CD4-positive, CD25-positive, alpha-beta regulatory T cell (primary cell): ENCODE measurements at regions not wholly inside any gene's neighbourhood (a gene's known extent, or its start where the extent isn't known, plus 50 kb on each side); places are given as distances from the start of the nearest gene placed in this dataset.
A peak's percentile ranks its signal among the peaks of the same experiment; 100 is the strongest.

Source experiments
- ATAC-seq, 2 donors: fragments of 150-1000 bp; cut with Tn5 transposase; one replicate each; pipeline ENCODE4 v1.10.0; 2021; ENCODE audit warnings: low read depth in 2 of 2, moderate number of reproducible peaks in 2 of 2, moderate library complexity in 1 of 2
- DNase-seq, 3 donors: peaks; one replicate each; pipeline versions ENCODE4 v3.0.0 to v3.0.0-alpha.2; 2012 to 2022; ENCODE audit warnings: mixed read lengths in 1 of 3
- H3K27ac ChIP-seq: one replicate; pipeline ENCODE4 v1.7.0; 2013; ENCODE audit warnings: mild to moderate bottlenecking, low read length; ENCODE audit not compliant: insufficient read depth, poor library complexity, severe bottlenecking
- H3K27me3 ChIP-seq: one replicate; pipeline ENCODE4 v1.7.0; 2013; ENCODE audit warnings: low read length; ENCODE audit not compliant: control insufficient read depth, insufficient read depth
- H3K36me3 ChIP-seq: one replicate; pipeline ENCODE4 v1.7.0; 2013; ENCODE audit warnings: mild to moderate bottlenecking, low read length, moderate library complexity; ENCODE audit not compliant: control insufficient read depth, insufficient read depth
- H3K4me1 ChIP-seq: 2 replicates; pipeline ENCODE4 v1.7.0; 2013; ENCODE audit warnings: mild to moderate bottlenecking, low read length; ENCODE audit not compliant: insufficient read depth, control insufficient read depth, poor library complexity, severe bottlenecking
- H3K4me3 ChIP-seq: one replicate; pipeline ENCODE4 v1.7.0; 2013; ENCODE audit warnings: low read depth, mild to moderate bottlenecking, low read length, moderate library complexity
- H3K9me3 ChIP-seq, 2 experiments: 1 replicate in 1 of 2; 2 replicates in 1 of 2; pipeline ENCODE4 v1.7.0; 2013; ENCODE audit warnings: low read length in 2 of 2, mild to moderate bottlenecking in 1 of 2, moderate library complexity in 1 of 2; ENCODE audit not compliant: control insufficient read depth in 2 of 2
- H3K27ac Mint-ChIP-seq, 3 donors: one replicate each; pipeline ENCODE4 v1.8.0; 2020 to 2022; ENCODE audit warnings: mild to moderate bottlenecking in 3 of 3, mixed read lengths in 3 of 3, moderate library complexity in 2 of 3
- H3K27me3 Mint-ChIP-seq: one replicate; pipeline ENCODE4 v1.8.0; 2022; ENCODE audit warnings: mild to moderate bottlenecking, mixed read lengths
- H3K36me3 Mint-ChIP-seq: one replicate; pipeline ENCODE4 v1.8.0; 2020; ENCODE audit warnings: mixed read lengths
- H3K4me1 Mint-ChIP-seq, 4 donors: one replicate each; pipeline ENCODE4 v1.8.0; 2020 to 2022; ENCODE audit warnings: mixed read lengths in 4 of 4, mild to moderate bottlenecking in 1 of 4
- H3K4me3 Mint-ChIP-seq, 4 donors: one replicate each; pipeline ENCODE4 v1.8.0; 2020 to 2022; ENCODE audit warnings: mild to moderate bottlenecking in 4 of 4, mixed read lengths in 4 of 4, moderate library complexity in 3 of 4
- H3K9me3 Mint-ChIP-seq, 7 donors: one replicate each; pipeline ENCODE4 v1.8.0; 2020 to 2022; ENCODE audit warnings: mixed read lengths in 7 of 7, mild to moderate bottlenecking in 3 of 7, moderate library complexity in 2 of 7

DNA sequence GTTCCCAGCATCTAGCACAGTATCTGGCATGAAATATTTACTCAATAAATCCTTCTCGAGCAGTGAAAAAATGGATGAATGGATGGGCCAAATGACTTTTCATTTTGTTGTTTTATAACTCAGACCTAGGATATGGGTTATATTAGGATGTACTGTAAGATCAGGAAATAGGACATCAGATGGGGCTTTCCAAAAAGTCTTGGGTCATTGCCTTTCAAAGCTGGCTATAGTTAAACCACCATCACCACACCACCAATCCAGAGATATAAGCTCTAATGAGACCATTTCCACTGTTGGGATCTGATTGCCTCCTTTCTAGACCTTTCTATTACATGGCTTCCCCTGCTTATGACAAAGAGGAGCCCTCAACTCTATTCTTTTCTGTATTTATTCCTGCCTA, 525.0 kb upstream of the TCF4 start:
- no peak for DNase-seq
- Histone ChIP-seq H3K4me3 (no peak overlapping the region), H3K4me1 (no peaks in the 10 kb centered on the region), H3K9me3 (peaks cover 0 to 6% of the 10 kb centered on the region in 2 experiments), H3K27ac (no peak overlapping the region), H3K27me3 (no peaks in the 10 kb centered on the region), H3K36me3 (no peaks in the 10 kb centered on the region)
- H3K27ac Mint-ChIP-seq: no peak overlapping the region
- peaks cover 0 to 10% (median 3%) of the 10 kb centered on the region in 7 donors for H3K9me3 Mint-ChIP-seq
- no peak overlapping the region for H3K4me3 Mint-ChIP-seq
- H3K4me1 Mint-ChIP-seq: peaks cover 0 to 2% (median 0%) of the 10 kb centered on the region in 4 donors
- no peaks in the 10 kb centered on the region for H3K27me3 Mint-ChIP-seq
- ATAC-seq: no peak
- H3K36me3 Mint-ChIP-seq: no peaks in the 10 kb centered on the region

DNA sequence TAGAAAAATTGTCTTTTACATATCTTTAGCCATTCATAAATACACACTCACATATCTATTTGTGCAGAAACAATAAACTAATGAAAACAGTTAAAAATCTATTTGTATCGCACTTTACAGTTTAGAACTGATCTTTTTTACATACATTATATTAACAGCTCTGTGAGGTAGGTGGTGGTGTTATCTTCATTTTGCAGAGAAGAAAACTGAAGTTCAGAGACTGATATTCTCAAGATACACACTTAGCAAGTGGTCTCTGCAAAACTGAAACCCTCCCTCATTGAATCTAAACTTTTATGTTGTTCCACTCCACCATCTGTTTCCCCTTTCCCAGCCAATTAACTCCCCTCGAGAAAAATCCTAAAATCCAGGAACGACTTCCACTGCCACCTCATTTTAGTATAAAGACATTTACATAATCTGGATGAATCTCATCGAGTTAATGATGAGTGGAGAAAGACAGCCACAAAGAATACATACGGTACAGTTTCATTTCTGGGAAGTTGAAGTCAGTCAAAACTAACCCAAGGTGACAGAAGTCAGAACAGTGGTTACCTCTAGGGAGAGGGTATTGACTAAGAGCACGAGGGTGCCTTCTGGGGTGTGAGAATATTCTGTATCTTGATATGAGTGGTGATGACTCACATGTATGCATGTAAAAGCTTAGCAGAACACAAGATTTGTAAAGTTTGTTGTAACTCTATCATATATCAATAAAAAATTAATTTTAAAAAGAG, 524.2 kb upstream of the TCF4 start:
- Mint-ChIP-seq H3K4me3 (no peak overlapping the region), H3K4me1 (peaks cover 0 to 2% (median 0%) of the 10 kb centered on the region in 4 donors), H3K27me3 (peaks cover under 1% of the 10 kb centered on the region), H3K27ac (no peak overlapping the region), H3K36me3 (no peaks in the 10 kb centered on the region), H3K9me3 (peaks cover 0 to 10% (median 4%) of the 10 kb centered on the region in 7 donors)
- DNase-seq (peak in 1 of 3 donors; percentile 0), ATAC-seq (no peak)
- H3K27ac ChIP-seq: no peak overlapping the region
- no peaks in the 10 kb centered on the region for H3K36me3 ChIP-seq
- no peak overlapping the region for H3K4me3 ChIP-seq
- no peaks in the 10 kb centered on the region for H3K27me3 ChIP-seq
- peaks cover 0 to 6% of the 10 kb centered on the region in 2 experiments for H3K9me3 ChIP-seq
- no peaks in the 10 kb centered on the region for H3K4me1 ChIP-seq

DNA sequence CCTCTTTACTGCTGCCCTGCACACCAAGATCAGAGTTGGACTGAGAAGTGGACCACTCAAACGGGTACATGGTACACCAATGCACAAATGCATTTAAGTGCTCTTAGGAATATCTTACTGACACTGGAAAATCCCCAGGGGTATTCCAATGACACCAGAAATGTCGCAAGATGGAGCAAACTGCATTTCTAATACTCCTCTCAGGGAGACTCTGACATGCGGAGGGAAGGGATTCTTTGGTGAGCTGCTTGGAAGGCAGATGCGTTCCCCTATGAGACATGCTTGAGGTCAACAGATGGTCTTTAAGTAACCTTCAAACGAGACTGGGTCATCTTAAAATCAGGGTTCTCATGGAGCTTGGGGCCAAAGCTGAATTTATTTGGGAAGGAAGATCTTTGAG, 521.8 kb upstream of the TCF4 start:
- Mint-ChIP-seq H3K4me3 (no peak overlapping the region), H3K4me1 (peaks cover 0 to 2% (median 0%) of the 10 kb centered on the region in 4 donors), H3K27ac (no peak overlapping the region), H3K9me3 (peaks cover 0 to 18% (median 5%) of the 10 kb centered on the region in 7 donors), H3K27me3 (peaks cover 4% of the 10 kb centered on the region), H3K36me3 (no peaks in the 10 kb centered on the region)
- no peaks in the 10 kb centered on the region for H3K9me3 ChIP-seq
- H3K27ac ChIP-seq: no peak overlapping the region
- DNase-seq (no peak), ATAC-seq (no peak)
- no peak overlapping the region for H3K4me3 ChIP-seq
- no peaks in the 10 kb centered on the region for H3K36me3 ChIP-seq
- no peaks in the 10 kb centered on the region for H3K27me3 ChIP-seq
- H3K4me1 ChIP-seq: no peaks in the 10 kb centered on the region

DNA sequence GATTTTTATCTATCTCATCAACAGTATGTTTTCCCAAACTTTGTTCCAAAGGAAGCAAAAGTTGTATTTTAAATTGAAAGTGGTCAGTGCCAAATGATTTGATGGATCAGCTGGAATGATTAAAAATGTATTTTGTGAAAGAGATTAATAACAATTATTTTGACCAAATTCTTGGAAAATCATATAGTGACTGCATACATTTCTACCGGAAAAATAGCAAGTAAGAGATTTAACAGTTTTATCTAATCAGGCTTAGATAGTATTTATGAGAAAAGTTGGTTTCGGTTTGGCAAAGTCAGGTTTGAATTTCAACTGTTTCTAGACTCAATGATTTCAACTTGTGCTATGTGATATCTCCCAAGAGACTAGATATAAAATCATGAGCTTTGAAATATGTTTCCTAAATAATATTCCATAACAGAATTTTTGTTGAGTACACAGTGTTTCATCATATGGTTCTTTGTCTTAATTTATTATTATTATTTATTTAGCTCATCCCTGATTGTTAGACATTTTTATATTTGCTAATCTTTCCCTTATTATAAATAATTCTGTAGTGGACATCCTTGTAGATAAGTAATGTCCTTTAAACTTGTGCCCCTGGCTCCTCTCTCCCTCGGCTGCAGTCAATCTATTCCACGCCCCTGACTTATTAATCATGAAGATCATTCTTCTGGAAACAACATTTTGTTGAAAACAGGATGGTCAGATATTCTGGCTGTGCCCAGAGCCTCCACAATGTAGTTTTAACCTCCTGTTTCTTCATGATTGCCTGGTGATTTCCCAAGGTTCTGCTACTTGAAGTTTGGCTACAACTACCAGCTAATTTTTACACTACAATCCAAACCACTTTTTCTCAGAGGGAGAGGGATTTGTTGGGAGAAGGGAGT, 520.7 kb upstream of the TCF4 start:
- DNase-seq: no peak
- H3K9me3 Mint-ChIP-seq: peaks cover 0 to 26% (median 9%) of the 10 kb centered on the region in 7 donors
- peaks cover 0 to 2% (median 0%) of the 10 kb centered on the region in 4 donors for H3K4me1 Mint-ChIP-seq
- no peaks in the 10 kb centered on the region for H3K36me3 Mint-ChIP-seq
- H3K4me1 ChIP-seq: no peaks in the 10 kb centered on the region
- H3K4me3 Mint-ChIP-seq: no peak overlapping the region
- no peak overlapping the region for H3K4me3 ChIP-seq
- H3K9me3 ChIP-seq: no peaks in the 10 kb centered on the region
- H3K27me3 Mint-ChIP-seq: peaks cover 4% of the 10 kb centered on the region
- H3K36me3 ChIP-seq: no peaks in the 10 kb centered on the region
- no peak for ATAC-seq
- no peak overlapping the region for H3K27ac Mint-ChIP-seq
- H3K27ac ChIP-seq: no peak overlapping the region
- no peaks in the 10 kb centered on the region for H3K27me3 ChIP-seq

DNA sequence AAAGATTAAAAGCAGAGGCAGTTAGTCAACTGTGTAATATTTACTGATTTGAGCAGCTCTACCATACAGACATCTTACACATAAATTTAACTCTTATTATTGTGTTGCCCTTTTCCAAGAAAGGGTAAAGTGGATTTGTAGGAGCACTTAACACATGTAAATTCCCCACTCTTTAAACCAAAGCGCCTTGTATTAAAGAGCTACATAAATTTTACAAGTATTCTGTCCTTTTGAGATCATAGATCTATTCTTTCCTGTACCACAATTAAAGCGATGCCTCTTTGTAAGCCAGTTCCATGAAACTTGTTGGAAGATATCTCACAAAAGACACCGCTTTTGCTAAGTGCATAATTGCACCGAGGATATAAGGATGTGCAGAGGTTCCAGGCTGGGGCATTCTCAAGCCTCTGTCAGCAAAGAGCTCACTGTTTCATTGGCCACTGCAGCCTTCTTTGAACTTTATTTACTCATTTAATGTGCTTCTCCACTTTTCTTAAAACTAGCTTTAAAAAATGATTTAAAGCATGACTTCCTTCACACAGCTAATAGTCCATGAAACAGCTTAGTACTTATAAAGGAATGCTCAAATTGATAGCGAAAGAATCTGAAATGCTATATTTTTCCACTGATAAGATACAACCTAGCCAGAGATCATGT, 520.0 kb upstream of the TCF4 start:
- Mint-ChIP-seq H3K27me3 (peaks cover 4% of the 10 kb centered on the region), H3K27ac (no peak overlapping the region), H3K36me3 (no peaks in the 10 kb centered on the region), H3K4me3 (no peak overlapping the region), H3K9me3 (peaks cover 2 to 27% (median 7%) of the 10 kb centered on the region in 7 donors), H3K4me1 (peaks cover 0 to 2% (median 0%) of the 10 kb centered on the region in 4 donors)
- ATAC-seq (no peak), DNase-seq (no peak)
- Histone ChIP-seq H3K9me3 (no peaks in the 10 kb centered on the region), H3K27ac (no peak overlapping the region), H3K4me1 (no peaks in the 10 kb centered on the region), H3K36me3 (no peaks in the 10 kb centered on the region), H3K4me3 (no peak overlapping the region), H3K27me3 (no peaks in the 10 kb centered on the region)

DNA sequence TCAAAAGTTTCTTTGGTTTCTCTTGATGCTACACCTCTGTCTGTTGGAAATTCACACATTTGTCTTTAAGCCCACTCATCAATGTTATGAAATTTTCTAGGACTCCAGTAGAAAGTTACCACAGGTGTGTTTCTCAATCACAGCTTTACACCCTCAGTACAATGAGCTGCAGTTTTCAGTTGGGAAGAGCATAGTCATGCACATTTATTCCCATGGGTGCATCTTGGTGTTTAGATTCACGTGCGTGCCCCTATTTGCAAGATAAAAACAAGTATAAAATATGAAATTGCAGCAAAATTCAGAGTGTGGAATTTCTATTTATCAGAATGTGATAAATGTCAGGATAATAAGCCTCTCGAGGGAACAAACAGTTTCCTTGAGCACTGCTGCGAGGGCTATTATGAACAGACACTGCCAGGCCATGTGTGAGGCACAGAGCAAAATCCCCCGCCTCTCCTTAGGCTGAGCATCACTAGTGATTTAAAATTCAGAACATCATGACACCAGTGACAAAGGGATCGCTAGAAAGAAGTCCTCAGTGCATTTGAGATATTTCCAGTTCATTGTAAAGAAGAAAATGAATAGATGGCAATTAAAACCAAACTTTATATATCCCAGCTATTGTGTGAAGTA, 512.2 kb upstream of the TCF4 start:
- Histone ChIP-seq H3K4me1 (no peaks in the 10 kb centered on the region), H3K27ac (no peak overlapping the region), H3K27me3 (no peaks in the 10 kb centered on the region), H3K9me3 (no peaks in the 10 kb centered on the region), H3K36me3 (no peaks in the 10 kb centered on the region), H3K4me3 (no peak overlapping the region)
- no peak overlapping the region for H3K4me3 Mint-ChIP-seq
- no peak for DNase-seq
- no peak overlapping the region for H3K27ac Mint-ChIP-seq
- H3K36me3 Mint-ChIP-seq: no peaks in the 10 kb centered on the region
- H3K4me1 Mint-ChIP-seq: no peaks in the 10 kb centered on the region
- ATAC-seq: no peak
- no peaks in the 10 kb centered on the region for H3K27me3 Mint-ChIP-seq
- H3K9me3 Mint-ChIP-seq: peaks cover 0 to 18% (median 4%) of the 10 kb centered on the region in 7 donors

DNA sequence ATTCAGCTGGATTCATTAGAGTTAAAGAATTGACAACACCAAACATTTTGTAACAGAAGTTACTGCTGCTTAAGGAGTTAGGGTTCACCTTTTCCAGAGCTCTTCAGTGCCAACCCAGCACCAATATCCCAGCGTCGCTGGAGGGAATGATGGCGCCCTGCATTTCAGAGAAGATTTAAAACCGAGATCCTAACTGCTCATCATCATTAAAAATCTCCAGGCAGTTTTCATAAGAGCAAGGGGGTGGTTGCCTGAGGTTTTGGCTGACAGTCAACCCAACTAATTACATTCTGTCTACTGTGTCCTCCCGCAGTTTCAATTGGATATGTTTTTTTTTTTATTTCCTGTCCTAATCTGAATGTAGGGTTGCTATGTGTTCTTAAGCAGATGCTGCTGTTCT, 509.6 kb upstream of the TCF4 start:
- H3K9me3 Mint-ChIP-seq: peaks cover 1 to 11% (median 3%) of the 10 kb centered on the region in 7 donors

More for the DNA sequence above, 509.6 kb upstream of the TCF4 start:
- Histone ChIP-seq H3K36me3 (no peaks in the 10 kb centered on the region), H3K4me3 (no peak overlapping the region), H3K4me1 (no peaks in the 10 kb centered on the region), H3K27me3 (no peaks in the 10 kb centered on the region), H3K27ac (no peak overlapping the region), H3K9me3 (no peaks in the 10 kb centered on the region)
- no peaks in the 10 kb centered on the region for H3K36me3 Mint-ChIP-seq
- DNase-seq (no peak), ATAC-seq (no peak)
- no peak overlapping the region for H3K4me3 Mint-ChIP-seq
- H3K27me3 Mint-ChIP-seq: no peaks in the 10 kb centered on the region
- no peaks in the 10 kb centered on the region for H3K4me1 Mint-ChIP-seq
- H3K27ac Mint-ChIP-seq: no peak overlapping the region
